ENCODE measurements at regions not wholly inside any gene's neighbourhood (a gene's known extent, or its start where the extent isn't known, plus 50 kb on each side); places are given as distances from the start of the nearest gene placed in this dataset.

DNA sequence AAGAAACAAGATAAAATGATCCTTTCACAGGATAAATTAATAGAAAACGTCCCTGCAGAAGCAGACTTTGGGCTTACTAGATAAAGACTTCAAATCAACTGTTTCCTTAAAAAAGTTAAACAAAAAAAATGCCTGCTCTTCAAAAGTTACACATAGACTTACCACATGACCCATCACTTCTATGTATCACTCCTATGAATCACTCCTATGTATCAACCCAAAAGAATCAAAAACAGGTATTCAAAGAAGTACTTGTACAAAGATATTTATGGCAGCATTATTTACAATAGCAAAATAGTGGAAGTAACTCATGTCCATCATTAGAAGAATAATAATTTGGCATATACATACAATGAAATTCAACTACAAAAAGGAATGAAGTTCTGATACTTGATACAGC, 56.3 kb upstream of the PRDM9 start:
- no peak for DNase-seq (ENCODE audit: low spot score)
- Histone ChIP-seq H3K4me3 (ENCODE audit: low read depth, low read length, poor library complexity, severe bottlenecking) (no peak overlapping the region), H3K27me3 (replicated peaks; ENCODE audit: insufficient read depth, low read depth, low read length, poor library complexity) (no peaks in the 10 kb centered on the region), H3K4me1 (ENCODE audit: insufficient read depth, low read length, poor library complexity, severe bottlenecking) (no peaks in the 10 kb centered on the region), H3K9me3 (ENCODE audit: low read depth, low read length, poor library complexity, severe bottlenecking) (no peaks in the 10 kb centered on the region), H3K27ac (ENCODE audit: low read depth, low read length, poor library complexity, severe bottlenecking) (no peak overlapping the region), H3K36me3 (ENCODE audit: insufficient read depth, low read length, poor library complexity, severe bottlenecking) (no peaks in the 10 kb centered on the region)
- ChIA-PET CTCF (no interaction called here), POLR2A (ENCODE audit: low non-redundant PET) (no interaction called here)
- no TSS peak for BruUV-seq (replicated peaks)
- TF ChIP-seq, protein P1, sequence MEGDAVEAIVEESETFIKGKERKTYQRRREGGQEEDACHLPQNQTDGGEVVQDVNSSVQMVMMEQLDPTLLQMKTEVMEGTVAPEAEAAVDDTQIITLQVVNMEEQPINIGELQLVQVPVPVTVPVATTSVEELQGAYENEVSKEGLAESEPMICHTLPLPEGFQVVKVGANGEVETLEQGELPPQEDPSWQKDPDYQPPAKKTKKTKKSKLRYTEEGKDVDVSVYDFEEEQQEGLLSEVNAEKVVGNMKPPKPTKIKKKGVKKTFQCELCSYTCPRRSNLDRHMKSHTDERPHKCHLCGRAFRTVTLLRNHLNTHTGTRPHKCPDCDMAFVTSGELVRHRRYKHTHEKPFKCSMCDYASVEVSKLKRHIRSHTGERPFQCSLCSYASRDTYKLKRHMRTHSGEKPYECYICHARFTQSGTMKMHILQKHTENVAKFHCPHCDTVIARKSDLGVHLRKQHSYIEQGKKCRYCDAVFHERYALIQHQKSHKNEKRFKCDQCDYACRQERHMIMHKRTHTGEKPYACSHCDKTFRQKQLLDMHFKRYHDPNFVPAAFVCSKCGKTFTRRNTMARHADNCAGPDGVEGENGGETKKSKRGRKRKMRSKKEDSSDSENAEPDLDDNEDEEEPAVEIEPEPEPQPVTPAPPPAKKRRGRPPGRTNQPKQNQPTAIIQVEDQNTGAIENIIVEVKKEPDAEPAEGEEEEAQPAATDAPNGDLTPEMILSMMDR (conservative IDR thresholded peaks at IDR 0.05; ENCODE audit: low read depth, low read length), result no peak
- no peak for TF ChIP-seq EZH2 (IDR thresholded peaks at IDR 0.05; ENCODE audit: borderline replicate concordance, low read depth, low read length, poor library complexity, severe bottlenecking)
- intact Hi-C loops (cut with micrococcal nuclease; ENCODE audit: unreplicated experiment), result no loop called here

DNA sequence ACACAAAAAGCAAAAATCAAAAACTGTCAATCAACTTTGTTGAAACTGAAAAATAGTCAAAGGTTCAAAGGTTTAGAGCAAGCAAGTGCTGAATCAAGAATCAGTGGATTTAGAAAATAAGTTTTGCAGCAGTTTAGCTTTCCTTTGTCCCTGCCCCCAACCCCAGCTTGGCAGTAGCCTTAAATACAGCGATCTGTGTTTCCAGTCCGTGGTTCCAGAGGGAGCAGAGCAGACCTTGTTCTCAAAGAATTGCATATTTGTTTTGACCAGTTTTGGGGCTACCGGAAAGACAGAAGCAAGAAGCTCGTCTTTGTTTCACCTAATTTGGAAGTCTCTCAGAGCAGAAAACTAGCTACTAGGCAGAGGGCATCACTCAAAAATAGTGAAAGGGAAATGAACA, 57.2 kb upstream of the PRDM9 start:
- DNase-seq (ENCODE audit: low spot score), result no peak
- TF ChIP-seq, protein P1 (conservative IDR thresholded peaks at IDR 0.05; ENCODE audit: low read depth, low read length), result no peak
- no peak for TF ChIP-seq EZH2 (IDR thresholded peaks at IDR 0.05; ENCODE audit: borderline replicate concordance, low read depth, low read length, poor library complexity, severe bottlenecking)
- Histone ChIP-seq H3K9me3 (ENCODE audit: low read depth, low read length, poor library complexity, severe bottlenecking) (no peaks in the 10 kb centered on the region), H3K27me3 (replicated peaks; ENCODE audit: insufficient read depth, low read depth, low read length, poor library complexity) (no peaks in the 10 kb centered on the region), H3K36me3 (ENCODE audit: insufficient read depth, low read length, poor library complexity, severe bottlenecking) (no peaks in the 10 kb centered on the region), H3K4me1 (ENCODE audit: insufficient read depth, low read length, poor library complexity, severe bottlenecking) (no peaks in the 10 kb centered on the region), H3K27ac (ENCODE audit: low read depth, low read length, poor library complexity, severe bottlenecking) (no peak overlapping the region), H3K4me3 (ENCODE audit: low read depth, low read length, poor library complexity, severe bottlenecking) (no peak overlapping the region)
- POLR2A ChIA-PET (ENCODE audit: low non-redundant PET), result interaction anchor here (0.5 kb wide), 1 partner anchor 350 kb away, joined by 3 read pairs; no protein-coding TSS in a partner anchor
- intact Hi-C loops (cut with micrococcal nuclease; ENCODE audit: unreplicated experiment), result no loop called here
- BruUV-seq (replicated peaks), result no TSS peak
- CTCF ChIA-PET, result no interaction called here

DNA sequence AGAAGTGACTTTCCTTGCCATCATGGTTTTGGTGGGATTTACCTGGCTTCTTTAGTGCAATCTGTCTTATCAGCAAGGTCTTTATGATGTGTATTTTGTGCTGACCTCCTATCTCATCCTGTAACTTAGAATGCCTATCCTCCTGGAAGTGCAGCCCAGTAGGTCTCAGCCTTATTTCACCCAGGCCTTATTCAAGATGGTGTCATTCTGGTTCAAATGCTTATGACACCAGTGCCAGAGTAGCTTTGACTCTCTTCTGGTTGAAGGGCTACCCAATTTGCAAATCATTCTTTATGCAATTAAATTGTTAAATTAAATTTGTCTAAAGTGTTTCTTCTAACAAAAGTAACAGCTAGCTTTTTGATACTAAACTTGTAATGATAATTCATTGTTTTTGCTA, 58.8 kb upstream of the PRDM9 start:
- no peak overlapping the region for H3K27ac ChIP-seq (ENCODE audit: low read depth, low read length, poor library complexity, severe bottlenecking)
- no TSS peak for BruUV-seq (replicated peaks)
- ChIA-PET POLR2A (ENCODE audit: low non-redundant PET) (no interaction called here), CTCF (no interaction called here)
- TF ChIP-seq EZH2 (IDR thresholded peaks at IDR 0.05; ENCODE audit: borderline replicate concordance, low read depth, low read length, poor library complexity, severe bottlenecking), result no peak
- TF ChIP-seq, protein P1 (conservative IDR thresholded peaks at IDR 0.05; ENCODE audit: low read depth, low read length), result no peak
- no peaks in the 10 kb centered on the region for H3K4me1 ChIP-seq (ENCODE audit: insufficient read depth, low read length, poor library complexity, severe bottlenecking)
- DNase-seq (ENCODE audit: low spot score), result no peak
- no peak overlapping the region for H3K4me3 ChIP-seq (ENCODE audit: low read depth, low read length, poor library complexity, severe bottlenecking)
- intact Hi-C loops (cut with micrococcal nuclease; ENCODE audit: unreplicated experiment), result no loop called here
- no peaks in the 10 kb centered on the region for H3K36me3 ChIP-seq (ENCODE audit: insufficient read depth, low read length, poor library complexity, severe bottlenecking)
- H3K27me3 ChIP-seq (replicated peaks; ENCODE audit: insufficient read depth, low read depth, low read length, poor library complexity), result no peaks in the 10 kb centered on the region
- H3K9me3 ChIP-seq (ENCODE audit: low read depth, low read length, poor library complexity, severe bottlenecking), result no peaks in the 10 kb centered on the region
